ENCODE measurements at regions not wholly inside any gene's neighbourhood (a gene's known extent, or its start where the extent isn't known, plus 50 kb on each side); places are given as distances from the start of the nearest gene placed in this dataset.

DNA sequence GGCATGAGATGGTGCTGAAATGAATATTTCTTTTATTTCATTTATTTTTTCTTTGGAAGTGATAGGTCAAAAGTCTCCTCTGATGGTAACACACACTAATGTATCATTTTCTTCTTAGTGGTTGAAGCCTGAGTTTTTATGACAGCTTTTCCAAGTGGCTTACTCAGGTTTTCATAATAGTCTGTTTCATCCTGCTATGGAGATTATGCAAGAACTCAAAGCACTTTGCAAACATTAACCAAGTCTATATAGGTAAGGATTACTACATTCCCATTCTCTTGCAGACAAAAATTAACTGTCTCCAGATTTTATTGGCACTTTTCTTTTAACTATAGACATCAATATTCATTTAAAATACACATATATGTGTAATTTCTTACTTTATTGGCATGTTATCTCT lies 572.6 kb upstream of the GCFC2 start:
- H3K4me3 ChIP-seq (ENCODE audit: low read depth, low read length) = no peak overlapping the region

DNA sequence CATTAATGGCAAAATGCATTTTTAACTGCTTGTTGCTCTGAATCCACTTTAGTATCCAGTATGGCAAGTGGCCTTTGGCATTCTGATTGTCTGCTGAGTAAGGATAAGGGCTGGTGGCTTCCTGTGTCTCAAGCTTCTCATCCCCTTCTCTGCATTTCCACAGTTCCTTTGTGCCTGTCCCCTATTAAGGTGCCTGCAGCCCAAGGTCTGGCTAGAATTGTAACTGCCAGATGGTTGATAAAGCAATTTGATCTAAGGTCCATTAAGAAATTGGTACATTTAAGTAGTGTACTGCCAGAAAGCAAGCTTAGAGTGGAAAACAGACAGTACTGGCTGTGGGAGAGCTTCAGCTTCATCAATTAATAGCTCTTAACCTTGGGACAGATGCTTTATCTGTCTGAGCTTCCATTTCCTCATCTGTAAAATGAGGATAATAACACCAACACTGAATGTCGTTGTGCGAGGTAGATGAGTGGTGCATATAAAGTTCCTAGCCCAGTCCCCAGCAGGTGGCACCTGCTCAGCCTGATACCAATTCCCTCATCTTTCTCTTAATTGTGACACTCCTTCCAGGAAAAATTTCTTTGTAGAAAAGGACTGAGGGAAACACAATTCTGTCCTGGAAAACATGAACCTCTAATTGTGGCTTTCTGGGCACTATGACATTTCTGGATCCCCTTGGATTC lies 570.6 kb upstream of the GCFC2 start:
- no peak for DNase-seq (ENCODE audit: low read depth)
- TF ChIP-seq, protein P1, sequence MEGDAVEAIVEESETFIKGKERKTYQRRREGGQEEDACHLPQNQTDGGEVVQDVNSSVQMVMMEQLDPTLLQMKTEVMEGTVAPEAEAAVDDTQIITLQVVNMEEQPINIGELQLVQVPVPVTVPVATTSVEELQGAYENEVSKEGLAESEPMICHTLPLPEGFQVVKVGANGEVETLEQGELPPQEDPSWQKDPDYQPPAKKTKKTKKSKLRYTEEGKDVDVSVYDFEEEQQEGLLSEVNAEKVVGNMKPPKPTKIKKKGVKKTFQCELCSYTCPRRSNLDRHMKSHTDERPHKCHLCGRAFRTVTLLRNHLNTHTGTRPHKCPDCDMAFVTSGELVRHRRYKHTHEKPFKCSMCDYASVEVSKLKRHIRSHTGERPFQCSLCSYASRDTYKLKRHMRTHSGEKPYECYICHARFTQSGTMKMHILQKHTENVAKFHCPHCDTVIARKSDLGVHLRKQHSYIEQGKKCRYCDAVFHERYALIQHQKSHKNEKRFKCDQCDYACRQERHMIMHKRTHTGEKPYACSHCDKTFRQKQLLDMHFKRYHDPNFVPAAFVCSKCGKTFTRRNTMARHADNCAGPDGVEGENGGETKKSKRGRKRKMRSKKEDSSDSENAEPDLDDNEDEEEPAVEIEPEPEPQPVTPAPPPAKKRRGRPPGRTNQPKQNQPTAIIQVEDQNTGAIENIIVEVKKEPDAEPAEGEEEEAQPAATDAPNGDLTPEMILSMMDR (IDR thresholded peaks at IDR 0.05; ENCODE audit: insufficient read depth, low read depth, low read length, missing control alignments) = no peak
- H3K4me3 ChIP-seq (ENCODE audit: low read depth, low read length) = no peak overlapping the region

More for the DNA sequence above, 572.6 kb upstream of the GCFC2 start:
- TF ChIP-seq, protein P1 (IDR thresholded peaks at IDR 0.05; ENCODE audit: insufficient read depth, low read depth, low read length, missing control alignments) = no peak
- DNase-seq (ENCODE audit: low read depth) = no peak

DNA sequence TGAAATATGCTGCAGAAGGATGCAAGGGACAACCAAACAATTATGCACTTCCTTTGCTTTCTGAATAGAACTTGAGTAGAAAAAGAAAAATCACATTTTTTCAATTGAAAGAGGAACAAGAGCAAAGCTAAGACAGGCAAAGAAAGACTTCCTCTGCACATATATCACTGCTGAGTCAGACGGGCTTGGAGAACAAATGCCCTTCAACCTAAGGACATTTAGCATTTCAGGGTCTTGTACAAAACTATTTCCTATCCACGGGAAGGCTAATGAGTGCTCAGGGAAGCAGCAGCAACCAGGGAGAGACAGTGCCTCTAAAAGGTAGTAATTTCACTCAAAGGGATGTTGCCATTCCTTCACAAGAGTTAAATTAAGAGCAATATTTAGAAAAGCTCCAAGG lies 570.0 kb upstream of the GCFC2 start:
- H3K4me3 ChIP-seq (ENCODE audit: low read depth, low read length) = no peak overlapping the region
- no peak for DNase-seq (ENCODE audit: low read depth)
- TF ChIP-seq, protein P1 (IDR thresholded peaks at IDR 0.05; ENCODE audit: insufficient read depth, low read depth, low read length, missing control alignments) = no peak

DNA sequence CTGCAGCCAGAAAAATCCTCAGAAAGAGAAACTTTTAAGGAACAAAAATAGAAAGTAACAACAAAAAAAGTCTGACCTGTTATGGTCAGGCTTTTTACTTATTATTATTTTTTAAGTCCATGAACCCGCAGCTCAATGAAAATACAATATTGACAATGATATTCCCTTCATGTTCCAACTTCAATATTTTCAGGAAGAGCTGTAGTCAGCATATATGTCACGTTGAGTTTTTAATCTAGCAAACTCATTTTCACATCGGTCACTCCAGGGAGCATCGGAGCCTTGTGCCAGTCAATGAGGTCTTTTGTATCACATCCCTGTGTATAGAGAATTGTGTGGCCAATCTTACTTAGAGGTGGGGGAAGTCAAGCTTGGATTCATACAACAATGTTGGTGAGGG lies 568.4 kb upstream of the GCFC2 start:
- H3K4me3 ChIP-seq (ENCODE audit: low read depth, low read length) = no peak overlapping the region
- no peak for DNase-seq (ENCODE audit: low read depth)
- TF ChIP-seq, protein P1 (IDR thresholded peaks at IDR 0.05; ENCODE audit: insufficient read depth, low read depth, low read length, missing control alignments) = no peak

DNA sequence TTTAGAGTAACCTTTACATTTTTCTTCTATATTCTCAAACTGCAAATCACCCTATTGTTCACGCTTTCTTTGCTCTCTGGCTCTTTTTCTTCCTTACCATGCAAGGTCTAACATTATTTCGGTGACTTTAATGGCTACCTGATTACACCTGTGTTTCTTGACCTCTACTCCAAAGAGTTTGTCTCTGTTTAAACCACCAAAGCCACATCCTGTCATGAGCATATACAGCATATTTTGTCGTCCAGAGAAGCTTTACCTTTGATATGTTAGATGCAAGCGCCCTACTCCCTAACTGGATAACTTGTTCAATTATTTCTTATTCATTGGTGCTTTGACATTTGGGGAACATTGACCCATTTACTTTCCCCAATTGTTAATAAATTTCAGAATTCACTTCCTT lies 565.1 kb upstream of the GCFC2 start:
- no peak overlapping the region for H3K4me3 ChIP-seq (ENCODE audit: low read depth, low read length)
- TF ChIP-seq, protein P1 (IDR thresholded peaks at IDR 0.05; ENCODE audit: insufficient read depth, low read depth, low read length, missing control alignments) = no peak
- no peak for DNase-seq (ENCODE audit: low read depth)

DNA sequence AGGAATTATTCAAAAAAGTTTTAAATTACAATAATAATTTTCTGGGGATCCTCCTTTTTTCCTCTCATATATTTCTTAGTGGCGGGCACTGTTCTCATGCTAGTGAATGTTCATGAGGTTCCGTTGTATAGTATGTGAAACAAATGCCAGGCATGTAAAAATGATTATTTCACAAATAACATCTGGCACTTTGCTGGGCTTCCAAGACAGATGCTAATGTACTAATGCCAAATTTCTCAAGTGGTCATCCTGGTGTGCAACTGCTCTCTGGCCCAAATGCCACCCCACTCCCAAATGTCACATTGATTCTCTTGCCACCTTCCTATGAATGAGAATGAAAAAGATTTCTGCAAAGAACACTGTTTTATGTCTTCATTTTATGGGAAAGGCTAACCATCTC lies 564.0 kb upstream of the GCFC2 start:
- H3K4me3 ChIP-seq (ENCODE audit: low read depth, low read length) = no peak overlapping the region
- TF ChIP-seq, protein P1 (IDR thresholded peaks at IDR 0.05; ENCODE audit: insufficient read depth, low read depth, low read length, missing control alignments) = no peak
- DNase-seq (ENCODE audit: low read depth) = no peak

DNA sequence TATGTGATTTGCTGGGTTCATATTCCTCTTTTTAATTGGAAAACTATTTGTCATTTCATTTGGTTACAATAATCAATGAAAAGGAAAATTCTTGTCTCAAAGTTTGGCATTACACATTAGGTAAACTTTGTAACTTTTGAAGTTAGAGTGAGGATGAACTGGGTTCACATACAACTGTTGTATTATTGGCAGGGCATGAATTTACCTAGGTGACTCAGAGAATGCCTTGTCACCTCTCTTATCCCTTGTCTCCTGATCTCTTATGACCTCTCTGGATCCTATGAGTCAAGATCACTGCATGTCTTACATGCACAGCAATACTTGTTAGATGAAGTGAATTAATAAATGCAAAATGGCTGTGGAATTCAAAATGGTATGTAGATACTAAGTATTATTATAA lies 563.4 kb upstream of the GCFC2 start:
- no peak for DNase-seq (ENCODE audit: low read depth)
- TF ChIP-seq, protein P1 (IDR thresholded peaks at IDR 0.05; ENCODE audit: insufficient read depth, low read depth, low read length, missing control alignments) = no peak

More for the DNA sequence above, 563.4 kb upstream of the GCFC2 start:
- H3K4me3 ChIP-seq (ENCODE audit: low read depth, low read length) = no peak overlapping the region

Measured in GM12865 (cell line).